HG02840 (cell line): ENCODE measurements at regions not wholly inside any gene's neighbourhood (a gene's known extent, or its start where the extent isn't known, plus 50 kb on each side); places are given as distances from the start of the nearest gene placed in this dataset.

Experiments
- ATAC-seq: cut with Tn5 transposase; IDR thresholded peaks from one replicate; pipeline ENCODE4 v1.9.1; 2021; ENCODE audit warnings: mild to moderate bottlenecking, moderate library complexity, moderate number of reproducible peaks; ENCODE audit not compliant: unreplicated experiment, low FRiP score

GRCh38 chr17:68182011-68182306, 65.9 kb upstream of the AMZ2 start:
- peak; percentile 45 for ATAC-seq

GRCh38 chr17:68182940-68183551, 64.8 kb upstream of the AMZ2 start:
- ATAC-seq, result no peak

- ATAC-seq, result no peak
Observed at GRCh38 chr17:68184141-68184571, 63.7 kb upstream of the AMZ2 start.

GRCh38 chr17:68184816-68185436, 62.9 kb upstream of the AMZ2 start:
- peak; percentile 50 for ATAC-seq

GRCh38 chr17:68185820-68186219, 62.0 kb upstream of the AMZ2 start:
- ATAC-seq, result no peak

- ATAC-seq, result no peak
Observed at GRCh38 chr17:68190495-68190894, 57.3 kb upstream of the AMZ2 start.

- ATAC-seq, result no peak
Observed at GRCh38 chr17:68195667-68196393, 52.0 kb upstream of the AMZ2 start.

- ATAC-seq, result no peak
Observed at GRCh38 chr17:68196394-68197090, 51.3 kb upstream of the AMZ2 start.

GRCh38 chr17:68197091-68197996, 50.5 kb upstream of the AMZ2 start:
- no peak for ATAC-seq

GRCh38 chr17:68197997-68198930, 49.6 kb upstream of the AMZ2 start:
- ATAC-seq, result no peak
